Activated CD4-positive, alpha-beta T cell treated with anti-CD3 and anti-CD28 coated beads, Interleukin-2, Interleukin-6, amounts not matched to agents 100 ng/mL and 50 ng/mL, durations not matched to agents 16 hours and 8 hours (primary cell): ENCODE measurements at regions not wholly inside any gene's neighbourhood (a gene's known extent, or its start where the extent isn't known, plus 50 kb on each side); places are given as distances from the start of the nearest gene placed in this dataset.

Source experiments
- DNase-seq: peaks from one replicate; pipeline ENCODE4 v3.0.0-alpha.2; 2020

DNA sequence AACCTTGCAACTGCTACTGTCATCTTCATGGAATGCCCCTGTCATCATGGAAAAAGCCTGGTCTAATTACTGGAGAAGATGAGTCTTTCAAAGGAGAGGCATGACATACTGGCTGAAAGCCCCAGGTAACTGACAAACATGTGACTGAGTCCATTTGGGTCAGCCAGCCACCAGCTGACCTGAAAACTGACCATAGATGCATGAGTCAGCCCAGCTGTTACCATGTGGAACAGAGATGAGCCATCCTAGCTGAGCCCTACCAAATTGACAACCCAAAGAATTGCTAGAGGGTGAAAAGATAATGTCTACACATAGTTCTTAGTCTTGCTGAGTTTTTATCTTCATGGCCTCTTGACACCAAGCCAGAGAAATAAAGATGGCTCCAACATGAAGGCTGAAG lies 311.8 kb downstream of the UTP18 start:
- DNase-seq, result no peak
